ENCODE measurements at regions not wholly inside any gene's neighbourhood (a gene's known extent, or its start where the extent isn't known, plus 50 kb on each side); places are given as distances from the start of the nearest gene placed in this dataset.

GRCh38 chr6:140045116-140045515 is 670.7 kb upstream of the CITED2 start:
- CTCF ChIA-PET = no interaction called here
- POLR2A ChIA-PET (ENCODE audit: low non-redundant PET) = no interaction called here
- peak; percentile 14 for DNase-seq (ENCODE audit: low spot score)
- TF ChIP-seq EZH2 (IDR thresholded peaks at IDR 0.05; ENCODE audit: borderline replicate concordance, low read depth, low read length, poor library complexity, severe bottlenecking) (no peak), CTCF (conservative IDR thresholded peaks at IDR 0.05; ENCODE audit: low read depth, low read length) (no peak)
- H3K4me1 ChIP-seq (ENCODE audit: insufficient read depth, low read length, poor library complexity, severe bottlenecking) = peaks cover 64% of the 10 kb centered on the region
- H3K27ac ChIP-seq (ENCODE audit: low read depth, low read length, poor library complexity, severe bottlenecking) = peak overlapping the region; percentile 98
- H3K9me3 ChIP-seq (ENCODE audit: low read depth, low read length, poor library complexity, severe bottlenecking) = no peaks in the 10 kb centered on the region
- intact Hi-C loops (cut with micrococcal nuclease; ENCODE audit: unreplicated experiment) = loop anchor here (5.0 to 10.0 kb wide), 4 partner anchors 103 to 1632 kb away; no protein-coding TSS in a partner anchor
- BruUV-seq (replicated peaks) = no TSS peak
- H3K4me3 ChIP-seq (ENCODE audit: low read depth, low read length, poor library complexity, severe bottlenecking) = no peak overlapping the region
- H3K36me3 ChIP-seq (ENCODE audit: insufficient read depth, low read length, poor library complexity, severe bottlenecking) = no peaks in the 10 kb centered on the region
- H3K27me3 ChIP-seq (replicated peaks; ENCODE audit: insufficient read depth, low read depth, low read length, poor library complexity) = no peaks in the 10 kb centered on the region

- ChIA-PET CTCF (no interaction called here), POLR2A (ENCODE audit: low non-redundant PET) (no interaction called here)
- no peaks in the 10 kb centered on the region for H3K36me3 ChIP-seq (ENCODE audit: insufficient read depth, low read length, poor library complexity, severe bottlenecking)
- no TSS peak for BruUV-seq (replicated peaks)
- intact Hi-C loops (cut with micrococcal nuclease; ENCODE audit: unreplicated experiment) = loop anchor here (5.0 to 10.0 kb wide), 4 partner anchors 102 to 1633 kb away; no protein-coding TSS in a partner anchor
- TF ChIP-seq EZH2 (IDR thresholded peaks at IDR 0.05; ENCODE audit: borderline replicate concordance, low read depth, low read length, poor library complexity, severe bottlenecking) = no peak
- no peak for TF ChIP-seq CTCF (conservative IDR thresholded peaks at IDR 0.05; ENCODE audit: low read depth, low read length)
- H3K4me1 ChIP-seq (ENCODE audit: insufficient read depth, low read length, poor library complexity, severe bottlenecking) = peaks cover 60% of the 10 kb centered on the region
- peak overlapping the region; percentile 98 for H3K27ac ChIP-seq (ENCODE audit: low read depth, low read length, poor library complexity, severe bottlenecking)
- no peak overlapping the region for H3K4me3 ChIP-seq (ENCODE audit: low read depth, low read length, poor library complexity, severe bottlenecking)
- no peaks in the 10 kb centered on the region for H3K9me3 ChIP-seq (ENCODE audit: low read depth, low read length, poor library complexity, severe bottlenecking)
- DNase-seq (ENCODE audit: low spot score) = peak; percentile 16
- no peaks in the 10 kb centered on the region for H3K27me3 ChIP-seq (replicated peaks; ENCODE audit: insufficient read depth, low read depth, low read length, poor library complexity)
Observed at GRCh38 chr6:140044626-140045025, 670.2 kb upstream of the CITED2 start.

- no peaks in the 10 kb centered on the region for H3K27me3 ChIP-seq (replicated peaks; ENCODE audit: insufficient read depth, low read depth, low read length, poor library complexity)
- peak; percentile 67 for DNase-seq (ENCODE audit: low spot score)
- no peaks in the 10 kb centered on the region for H3K9me3 ChIP-seq (ENCODE audit: low read depth, low read length, poor library complexity, severe bottlenecking)
- no peaks in the 10 kb centered on the region for H3K36me3 ChIP-seq (ENCODE audit: insufficient read depth, low read length, poor library complexity, severe bottlenecking)
- peaks cover 52% of the 10 kb centered on the region for H3K4me1 ChIP-seq (ENCODE audit: insufficient read depth, low read length, poor library complexity, severe bottlenecking)
- H3K27ac ChIP-seq (ENCODE audit: low read depth, low read length, poor library complexity, severe bottlenecking) = peak overlapping the region; percentile 73
- BruUV-seq (replicated peaks) = no TSS peak
- TF ChIP-seq CTCF (conservative IDR thresholded peaks at IDR 0.05; ENCODE audit: low read depth, low read length) (no peak), EZH2 (IDR thresholded peaks at IDR 0.05; ENCODE audit: borderline replicate concordance, low read depth, low read length, poor library complexity, severe bottlenecking) (no peak)
- no peak overlapping the region for H3K4me3 ChIP-seq (ENCODE audit: low read depth, low read length, poor library complexity, severe bottlenecking)
- POLR2A ChIA-PET (ENCODE audit: low non-redundant PET) = interaction anchor here (0.5 to 0.6 kb wide), 2 partner anchors 292 to 669 kb away, joined by 3 to 4 read pairs; no protein-coding TSS in a partner anchor
- intact Hi-C loops (cut with micrococcal nuclease; ENCODE audit: unreplicated experiment) = loop anchor here (1.0 to 10.0 kb wide), 3 partner anchors 309 to 829 kb away; no protein-coding TSS in a partner anchor
- CTCF ChIA-PET = no interaction called here
Observed at GRCh38 chr6:140043762-140044378, 669.4 kb upstream of the CITED2 start.

All from A673 (cell line).